Hepatocyte (in vitro differentiated cells): ENCODE measurements at regions not wholly inside any gene's neighbourhood (a gene's known extent, or its start where the extent isn't known, plus 50 kb on each side); places are given as distances from the start of the nearest gene placed in this dataset.

Experiments used
- EZH2 ChIP-seq: fragments of 200-600 bp; sonication (generic); IDR thresholded peaks from 2 replicates; pipeline ENCODE4 v1.6.1; 2016; ENCODE audit warnings: antibody characterized with exemption, mild to moderate bottlenecking, borderline replicate concordance
- EZH2phosphoT487 ChIP-seq: fragments of 200-600 bp; sonication (generic); IDR thresholded peaks from one replicate; pipeline ENCODE4 v1.6.1; 2018; ENCODE audit warnings: antibody characterized with exemption, mild to moderate bottlenecking, low read depth, moderate library complexity; ENCODE audit not compliant: unreplicated experiment, severe bottlenecking
- TF ChIP-seq, protein P1 (sequence below): fragments of 200-600 bp; sonication (generic); IDR thresholded peaks from 2 replicates; pipeline ENCODE4 v1.5.1; 2016; ENCODE audit warnings: antibody characterized with exemption, mild to moderate bottlenecking; ENCODE audit not compliant: poor library complexity

DNA sequence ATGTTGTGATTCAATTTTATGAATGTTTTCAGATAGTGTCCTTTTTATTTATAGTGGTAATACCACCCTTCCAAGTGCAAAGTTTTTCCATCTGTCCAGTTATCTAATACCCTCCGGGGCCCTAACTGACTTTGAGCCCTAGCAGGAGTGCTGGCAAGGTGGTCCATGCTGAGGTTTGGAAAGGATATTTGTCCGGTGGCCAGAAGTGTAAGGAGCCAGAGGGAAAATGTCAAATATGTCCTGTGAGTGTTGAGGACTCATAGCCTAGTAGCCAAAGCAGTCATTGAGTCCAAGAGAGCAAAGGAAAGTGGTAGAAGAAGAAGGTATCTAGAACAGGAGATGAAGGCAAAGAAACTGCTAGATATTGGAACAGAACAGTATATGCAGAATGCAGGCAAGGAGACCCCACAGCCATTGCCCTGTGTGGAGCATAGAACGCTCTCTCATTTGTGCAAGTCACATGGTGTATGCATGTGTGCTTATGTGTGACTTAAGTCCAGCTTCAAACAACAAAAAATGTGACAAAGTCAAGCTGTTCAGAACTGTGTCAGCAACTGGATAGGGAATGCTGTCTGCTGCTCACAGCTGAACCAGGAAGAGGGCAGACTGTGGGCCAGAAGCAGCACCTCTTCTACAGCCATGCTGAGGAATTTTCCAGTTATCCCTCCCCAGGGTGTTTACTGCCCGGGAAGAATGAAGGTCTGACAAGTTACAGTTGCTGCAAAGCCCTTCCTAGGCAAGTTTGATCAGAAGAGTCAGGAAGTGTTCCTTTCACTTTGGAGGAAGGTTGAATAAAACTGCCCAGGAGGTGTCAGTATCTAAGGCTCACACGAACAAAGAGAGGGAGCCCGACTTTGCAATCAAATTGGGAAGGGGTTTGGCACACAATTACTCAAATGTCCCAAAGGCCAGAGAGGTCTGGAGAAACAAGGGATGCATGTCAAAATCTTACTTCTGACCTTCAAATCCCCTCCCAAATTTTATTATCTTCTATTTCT, 463.3 kb upstream of the DMAC1 start:
- TF ChIP-seq, protein P1, sequence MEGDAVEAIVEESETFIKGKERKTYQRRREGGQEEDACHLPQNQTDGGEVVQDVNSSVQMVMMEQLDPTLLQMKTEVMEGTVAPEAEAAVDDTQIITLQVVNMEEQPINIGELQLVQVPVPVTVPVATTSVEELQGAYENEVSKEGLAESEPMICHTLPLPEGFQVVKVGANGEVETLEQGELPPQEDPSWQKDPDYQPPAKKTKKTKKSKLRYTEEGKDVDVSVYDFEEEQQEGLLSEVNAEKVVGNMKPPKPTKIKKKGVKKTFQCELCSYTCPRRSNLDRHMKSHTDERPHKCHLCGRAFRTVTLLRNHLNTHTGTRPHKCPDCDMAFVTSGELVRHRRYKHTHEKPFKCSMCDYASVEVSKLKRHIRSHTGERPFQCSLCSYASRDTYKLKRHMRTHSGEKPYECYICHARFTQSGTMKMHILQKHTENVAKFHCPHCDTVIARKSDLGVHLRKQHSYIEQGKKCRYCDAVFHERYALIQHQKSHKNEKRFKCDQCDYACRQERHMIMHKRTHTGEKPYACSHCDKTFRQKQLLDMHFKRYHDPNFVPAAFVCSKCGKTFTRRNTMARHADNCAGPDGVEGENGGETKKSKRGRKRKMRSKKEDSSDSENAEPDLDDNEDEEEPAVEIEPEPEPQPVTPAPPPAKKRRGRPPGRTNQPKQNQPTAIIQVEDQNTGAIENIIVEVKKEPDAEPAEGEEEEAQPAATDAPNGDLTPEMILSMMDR, result no peak
- TF ChIP-seq EZH2phosphoT487 (no peak), EZH2 (no peak)
